Loucy (cell line): ENCODE measurements at regions not wholly inside any gene's neighbourhood (a gene's known extent, or its start where the extent isn't known, plus 50 kb on each side); places are given as distances from the start of the nearest gene placed in this dataset.

Experiments
- H2AFZ ChIP-seq: fragments of 200-600 bp; sonication (generic); 2 replicates; pipeline ENCODE4 v1.6.0; 2016; ENCODE audit warnings: antibody characterized with exemption, mild to moderate bottlenecking, low read length, moderate library complexity
- H3F3A ChIP-seq: fragments of 200-600 bp; 2 replicates; pipeline ENCODE4 v1.6.0; 2016; ENCODE audit warnings: antibody characterized with exemption, low read depth, mild to moderate bottlenecking
- H3K27me3 ChIP-seq: fragments of 200-600 bp; sonication (generic); 2 replicates; pipeline ENCODE4 v1.6.1; 2014; ENCODE audit warnings: low read length, mild to moderate bottlenecking; ENCODE audit not compliant: insufficient read depth, poor library complexity, severe bottlenecking
- H3K36me3 ChIP-seq: fragments of 200-600 bp; sonication (generic); 2 replicates; pipeline ENCODE4 v1.6.1; 2016; ENCODE audit warnings: low read length; ENCODE audit not compliant: insufficient read depth
- H3K4me1 ChIP-seq: fragments of 200-600 bp; sonication (generic); 2 replicates; pipeline ENCODE4 v1.5.1; 2014; ENCODE audit warnings: low read length, mild to moderate bottlenecking; ENCODE audit not compliant: insufficient read depth, poor library complexity, severe bottlenecking
- H3K4me2 ChIP-seq: fragments of 200-600 bp; sonication (generic); 2 replicates; pipeline ENCODE4 v1.6.0; 2014; ENCODE audit warnings: antibody characterized with exemption, low read length, low read depth, mild to moderate bottlenecking; ENCODE audit not compliant: poor library complexity, severe bottlenecking
- H3K4me3 ChIP-seq: fragments of 200-600 bp; sonication (generic); 2 replicates; pipeline ENCODE4 v1.5.1; 2014; ENCODE audit warnings: low read length, mild to moderate bottlenecking, mixed read lengths; ENCODE audit not compliant: poor library complexity, severe bottlenecking
- H3K79me2 ChIP-seq: fragments of 200-600 bp; sonication (generic); 2 replicates; pipeline ENCODE4 v1.6.1; 2014; ENCODE audit warnings: low read length; ENCODE audit not compliant: insufficient read depth
- H3K9ac ChIP-seq: fragments of 200-600 bp; sonication (generic); 2 replicates; pipeline ENCODE4 v1.6.0; 2014; ENCODE audit warnings: mild to moderate bottlenecking, low read depth, low read length, moderate library complexity; ENCODE audit not compliant: poor library complexity, severe bottlenecking
- H3K9me2 ChIP-seq: fragments of 200-600 bp; sonication (generic); replicated peaks from 2 replicates; pipeline ENCODE4 v1.6.1; 2016; ENCODE audit warnings: low read depth, low read length, mixed read lengths
- H3K9me3 ChIP-seq: fragments of 200-600 bp; sonication (generic); 2 replicates; pipeline ENCODE4 v1.6.1; 2014; ENCODE audit warnings: mild to moderate bottlenecking, antibody characterized with exemption, low read length, low read depth; ENCODE audit not compliant: insufficient read depth
- H4K20me1 ChIP-seq: fragments of 200-600 bp; sonication (generic); 2 replicates; pipeline ENCODE4 v1.6.0; 2014; ENCODE audit warnings: antibody characterized with exemption, low read length, mild to moderate bottlenecking; ENCODE audit not compliant: insufficient read depth, poor library complexity, severe bottlenecking
- EZH2phosphoT487 ChIP-seq: fragments of 200-600 bp; IDR thresholded peaks from 2 replicates; pipeline ENCODE4 v1.6.1; 2018; ENCODE audit warnings: antibody characterized with exemption, mild to moderate bottlenecking, moderate library complexity, borderline replicate concordance
- TF ChIP-seq, protein P1 (sequence below): fragments of 200-600 bp; sonication (generic); conservative IDR thresholded peaks from 2 replicates; pipeline ENCODE4 v1.5.1; 2014; ENCODE audit warnings: mild to moderate bottlenecking, antibody characterized with exemption, low read length

- H2AFZ ChIP-seq = no peak overlapping the region
- H3K79me2 ChIP-seq = no peaks in the 10 kb centered on the region
- H3K9ac ChIP-seq = no peak overlapping the region
- no peak overlapping the region for H3K4me3 ChIP-seq
- no peaks in the 10 kb centered on the region for H3K36me3 ChIP-seq
- no peaks in the 10 kb centered on the region for H3F3A ChIP-seq
- H3K9me3 ChIP-seq = no peaks in the 10 kb centered on the region; the same call in 1 of the 2 replicates
- TF ChIP-seq, protein P1, sequence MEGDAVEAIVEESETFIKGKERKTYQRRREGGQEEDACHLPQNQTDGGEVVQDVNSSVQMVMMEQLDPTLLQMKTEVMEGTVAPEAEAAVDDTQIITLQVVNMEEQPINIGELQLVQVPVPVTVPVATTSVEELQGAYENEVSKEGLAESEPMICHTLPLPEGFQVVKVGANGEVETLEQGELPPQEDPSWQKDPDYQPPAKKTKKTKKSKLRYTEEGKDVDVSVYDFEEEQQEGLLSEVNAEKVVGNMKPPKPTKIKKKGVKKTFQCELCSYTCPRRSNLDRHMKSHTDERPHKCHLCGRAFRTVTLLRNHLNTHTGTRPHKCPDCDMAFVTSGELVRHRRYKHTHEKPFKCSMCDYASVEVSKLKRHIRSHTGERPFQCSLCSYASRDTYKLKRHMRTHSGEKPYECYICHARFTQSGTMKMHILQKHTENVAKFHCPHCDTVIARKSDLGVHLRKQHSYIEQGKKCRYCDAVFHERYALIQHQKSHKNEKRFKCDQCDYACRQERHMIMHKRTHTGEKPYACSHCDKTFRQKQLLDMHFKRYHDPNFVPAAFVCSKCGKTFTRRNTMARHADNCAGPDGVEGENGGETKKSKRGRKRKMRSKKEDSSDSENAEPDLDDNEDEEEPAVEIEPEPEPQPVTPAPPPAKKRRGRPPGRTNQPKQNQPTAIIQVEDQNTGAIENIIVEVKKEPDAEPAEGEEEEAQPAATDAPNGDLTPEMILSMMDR = no peak
- TF ChIP-seq EZH2phosphoT487 = no peak
- H4K20me1 ChIP-seq = no peaks in the 10 kb centered on the region
- no peak overlapping the region for H3K4me2 ChIP-seq
- H3K4me1 ChIP-seq = no peaks in the 10 kb centered on the region
- no peaks in the 10 kb centered on the region for H3K27me3 ChIP-seq
- no peaks in the 10 kb centered on the region for H3K9me2 ChIP-seq
Observed at GRCh38 chr15:36175186-36175740, 404.2 kb upstream of the CDIN1 start.

DNA sequence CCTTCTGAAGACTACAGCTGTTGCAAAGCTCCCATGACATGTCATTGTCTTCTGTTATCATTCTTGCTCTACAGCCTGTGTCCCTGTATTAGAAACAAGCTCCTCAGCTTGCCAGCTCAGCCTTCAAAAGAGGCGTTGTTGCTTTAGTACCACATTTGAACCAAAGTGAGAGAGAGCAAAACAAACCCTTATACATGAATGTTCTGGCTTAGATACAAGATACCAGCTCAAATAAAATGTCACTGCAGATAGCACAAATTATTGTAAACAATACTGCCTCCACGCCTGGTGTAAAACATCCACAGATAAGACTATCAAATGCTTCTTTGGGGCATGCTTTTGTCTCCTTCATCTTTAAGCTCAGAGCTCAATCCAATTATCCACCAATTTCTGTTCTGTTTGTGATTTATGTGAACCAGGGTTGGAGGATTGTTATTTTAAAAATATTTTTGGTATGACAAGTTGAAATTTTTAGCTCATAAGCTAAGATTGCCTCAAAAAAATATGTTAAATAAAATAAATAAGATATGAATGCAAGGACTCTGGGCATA lies 403.6 kb upstream of the CDIN1 start:
- Histone ChIP-seq H3K4me2 (no peak overlapping the region), H3K27me3 (no peaks in the 10 kb centered on the region), H3K4me1 (no peaks in the 10 kb centered on the region), H4K20me1 (no peaks in the 10 kb centered on the region), H3K4me3 (no peak overlapping the region), H3K9me3 (no peaks in the 10 kb centered on the region; the same call in 1 of the 2 replicates), H3K9ac (no peak overlapping the region), H3F3A (no peaks in the 10 kb centered on the region), H3K36me3 (no peaks in the 10 kb centered on the region), H2AFZ (no peak overlapping the region), H3K9me2 (no peaks in the 10 kb centered on the region), H3K79me2 (no peaks in the 10 kb centered on the region)
- TF ChIP-seq EZH2phosphoT487 = no peak
- TF ChIP-seq, protein P1 = no peak

DNA sequence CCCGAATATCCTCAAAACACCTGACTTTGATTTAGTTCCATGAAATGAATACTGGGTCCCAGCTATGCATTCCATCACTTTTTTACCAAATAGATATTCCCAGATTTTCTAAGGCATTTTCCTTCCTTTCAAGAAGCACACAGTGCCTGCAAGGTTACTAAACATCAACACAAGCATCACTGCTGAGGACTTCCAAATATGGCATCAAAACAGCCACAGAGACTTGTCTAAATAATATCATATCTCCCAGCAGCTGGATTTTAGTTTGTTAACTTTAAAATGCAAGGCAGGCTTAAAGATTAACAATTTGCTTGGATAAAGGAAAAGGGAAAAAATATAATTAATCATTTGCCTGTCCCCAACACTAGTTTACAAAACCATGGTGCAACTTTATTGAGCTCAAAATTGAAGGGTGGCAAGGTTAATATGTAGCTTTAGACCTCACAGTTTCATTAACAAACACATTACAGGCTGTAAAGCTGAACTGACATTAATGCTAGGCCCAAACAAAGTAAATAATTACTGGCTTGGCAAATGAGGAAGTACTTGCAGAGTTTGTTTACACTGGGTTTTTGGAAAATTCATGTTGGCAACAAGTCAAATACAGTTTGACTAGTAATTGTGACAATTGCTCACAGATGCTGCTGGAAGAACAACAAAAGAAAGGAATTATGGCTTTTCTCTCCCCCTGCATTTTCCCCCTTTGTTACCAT lies 401.7 kb upstream of the CDIN1 start:
- Histone ChIP-seq H3K4me1 (no peaks in the 10 kb centered on the region), H3F3A (no peaks in the 10 kb centered on the region), H2AFZ (no peak overlapping the region), H4K20me1 (no peaks in the 10 kb centered on the region), H3K9ac (no peak overlapping the region), H3K36me3 (no peaks in the 10 kb centered on the region), H3K9me2 (no peaks in the 10 kb centered on the region), H3K4me2 (no peak overlapping the region), H3K4me3 (no peak overlapping the region), H3K27me3 (no peaks in the 10 kb centered on the region), H3K9me3 (no peaks in the 10 kb centered on the region; the same call in 1 of the 2 replicates), H3K79me2 (no peaks in the 10 kb centered on the region)
- TF ChIP-seq EZH2phosphoT487 = no peak
- TF ChIP-seq, protein P1 = no peak
